RPMI7951 (cell line): ENCODE measurements at regions not wholly inside any gene's neighbourhood (a gene's known extent, or its start where the extent isn't known, plus 50 kb on each side); places are given as distances from the start of the nearest gene placed in this dataset.

ENCODE experiments used
- DNase-seq: peaks from one replicate; pipeline ENCODE4 v3.0.0-alpha.2; 2012; ENCODE audit warnings: low read depth

DNA sequence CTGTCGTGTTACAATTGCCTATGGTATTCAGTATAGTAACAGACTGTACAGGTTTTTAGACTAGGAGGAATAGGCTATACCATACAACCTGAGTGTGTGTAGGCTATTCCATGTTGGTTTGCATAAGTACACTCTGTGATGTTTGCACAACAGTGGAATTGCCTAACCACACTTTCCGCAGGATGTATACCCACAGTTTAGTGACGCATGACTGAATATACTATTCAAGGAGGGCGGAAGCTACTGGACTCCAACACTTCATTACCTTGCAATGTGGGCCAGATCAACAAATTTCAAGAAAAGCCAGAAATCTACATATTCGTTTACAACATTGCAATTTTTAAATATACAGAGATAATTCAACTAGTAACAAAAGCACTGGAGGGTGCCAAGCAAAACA, 317.2 kb downstream of the PDGFC start:
- peak; percentile 40 for DNase-seq

DNA sequence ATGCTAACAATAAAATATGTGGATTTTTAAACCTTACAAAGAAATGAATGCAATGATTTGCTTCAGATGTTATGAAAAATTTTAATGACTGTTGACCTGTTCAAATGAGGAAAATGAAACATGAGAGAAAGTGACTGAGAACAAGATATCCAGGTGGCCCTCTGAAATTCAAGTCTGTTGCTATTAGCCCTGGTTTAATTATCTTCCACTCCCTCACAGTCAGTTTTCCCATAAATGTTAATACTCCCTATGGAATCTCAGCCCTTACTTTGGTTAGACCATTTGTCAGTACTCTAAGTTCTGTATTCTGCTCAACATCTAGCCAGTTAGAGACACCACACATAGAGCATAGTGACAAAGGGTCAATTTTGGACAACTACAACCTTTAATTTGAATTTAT, 327.8 kb downstream of the PDGFC start:
- DNase-seq: no peak

DNA sequence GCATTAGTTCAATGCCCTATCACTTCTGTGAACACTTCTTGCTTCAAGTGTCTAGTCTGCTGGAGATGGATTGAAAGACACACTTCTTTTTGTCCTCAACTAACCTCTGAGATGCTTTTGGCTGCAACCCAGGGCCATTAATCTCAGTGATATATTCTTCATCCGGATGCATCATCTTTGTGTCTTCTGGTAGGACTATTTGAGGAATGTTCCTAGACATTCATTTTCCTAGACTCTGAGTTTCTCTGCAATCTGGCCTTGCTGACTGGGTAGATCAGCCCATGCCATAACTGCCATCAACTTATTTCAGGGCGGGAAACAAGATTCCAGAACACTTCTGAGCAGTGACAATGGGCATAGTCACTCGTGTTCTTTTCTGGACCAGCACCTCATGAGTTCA, 329.4 kb downstream of the PDGFC start:
- peak; percentile 49 for DNase-seq

DNA sequence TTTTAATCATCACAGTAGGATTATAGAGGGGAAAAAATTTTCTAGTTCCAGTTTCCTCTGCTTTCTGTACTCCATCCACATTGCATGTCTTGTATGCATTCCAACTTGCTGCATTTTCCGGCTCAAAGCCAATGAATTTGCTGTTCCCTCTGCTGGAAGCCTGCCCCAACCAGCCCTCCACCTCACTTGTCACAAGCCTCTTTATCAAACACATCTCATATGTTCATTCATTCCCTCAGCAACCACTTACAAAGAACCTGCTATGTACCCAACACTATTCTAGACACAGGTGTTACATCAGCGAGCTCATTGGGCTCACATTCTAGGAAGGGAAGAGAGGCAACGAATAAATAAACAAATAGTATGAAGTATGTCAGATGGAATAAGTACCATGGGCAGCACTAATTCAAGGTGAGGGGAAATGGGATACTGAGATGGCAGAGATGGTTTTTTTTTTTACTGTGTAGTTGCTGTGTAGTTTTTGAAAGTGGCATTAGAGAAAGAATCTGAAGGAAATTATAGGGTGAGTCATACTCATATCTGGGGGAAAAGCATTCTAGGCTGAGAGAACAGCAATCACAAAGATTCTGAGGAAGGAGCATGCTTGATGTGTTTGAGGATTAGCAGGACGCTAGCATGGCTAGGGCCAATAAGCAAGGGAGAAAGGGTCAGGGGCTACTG, 332.5 kb downstream of the PDGFC start:
- peak; percentile 57 for DNase-seq

DNA sequence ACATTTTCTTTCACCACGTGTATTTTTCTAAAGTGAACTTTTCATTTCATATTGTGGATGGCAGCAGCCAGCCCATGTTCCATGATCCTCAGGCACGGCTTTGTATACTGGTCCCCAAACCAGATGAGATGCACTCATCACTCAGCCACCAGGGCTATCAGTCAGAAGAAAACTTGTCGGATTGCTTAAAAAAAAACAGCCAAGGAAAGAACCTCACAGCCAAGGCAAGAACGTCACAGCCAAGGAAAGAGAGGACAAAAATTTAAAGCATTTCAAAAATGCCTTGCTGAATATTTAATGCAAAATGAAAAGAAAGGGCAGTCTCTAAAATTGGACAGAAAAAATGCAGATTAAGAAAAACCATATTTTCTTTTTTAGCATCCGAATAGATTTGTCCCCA, 333.3 kb downstream of the PDGFC start:
- peak; percentile 31 for DNase-seq

DNA sequence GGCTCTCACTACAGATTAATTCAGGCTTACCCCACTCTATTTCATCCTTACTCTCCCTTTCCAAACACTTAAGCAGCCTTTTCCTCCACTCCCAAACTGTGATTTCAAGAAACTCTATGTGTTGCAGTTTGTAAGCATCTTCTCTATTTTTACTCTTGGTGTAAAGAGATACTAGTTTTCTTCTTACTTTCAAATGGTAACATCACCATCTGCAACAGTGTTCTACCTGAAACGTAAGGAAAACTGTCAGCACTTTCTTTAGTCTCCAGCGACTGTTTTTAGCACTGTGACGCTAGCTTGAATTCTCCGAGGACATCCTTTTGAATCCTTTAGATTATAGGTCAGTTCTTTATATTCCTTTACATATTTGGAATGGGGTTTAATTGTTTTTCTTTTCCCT, 335.2 kb downstream of the PDGFC start:
- no peak for DNase-seq

DNA sequence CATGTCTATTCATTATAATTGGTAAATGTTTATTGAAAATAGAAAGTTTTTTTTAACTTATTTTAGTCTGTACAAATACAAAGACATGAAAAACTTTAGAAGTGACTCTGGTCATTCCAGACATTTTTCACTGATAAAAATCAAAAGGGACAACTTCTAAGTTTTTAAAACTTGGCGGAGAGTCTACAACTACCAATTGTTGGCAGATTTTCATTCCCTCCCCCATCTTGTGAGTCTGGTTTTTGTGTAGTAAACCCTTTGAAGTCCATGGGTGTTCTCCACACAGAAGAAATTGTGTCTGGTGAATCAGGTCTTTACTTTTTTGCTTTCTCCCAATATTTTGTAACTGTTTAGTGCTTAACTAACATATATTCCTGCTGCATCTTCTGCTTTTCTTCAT, 336.5 kb downstream of the PDGFC start:
- DNase-seq: no peak

DNA sequence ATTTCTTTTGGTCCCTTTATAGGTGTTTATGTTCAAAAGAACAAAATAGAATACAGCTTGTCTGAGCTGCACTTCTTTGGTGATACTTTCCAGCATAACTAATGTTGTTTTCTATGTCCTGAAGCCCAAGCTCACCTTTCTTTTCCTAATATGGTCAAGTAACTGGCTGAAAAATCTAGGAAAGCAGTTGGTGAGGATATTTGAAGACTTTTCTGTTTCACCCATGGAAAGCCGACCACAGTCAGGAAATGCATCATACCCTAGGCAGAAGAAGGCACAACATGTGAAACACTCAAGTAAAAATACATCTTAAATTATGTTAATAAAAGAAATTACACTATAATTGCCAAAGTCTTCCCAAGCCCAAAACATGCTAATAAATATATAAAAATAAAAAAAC, 337.0 kb downstream of the PDGFC start:
- peak; percentile 32 for DNase-seq

DNA sequence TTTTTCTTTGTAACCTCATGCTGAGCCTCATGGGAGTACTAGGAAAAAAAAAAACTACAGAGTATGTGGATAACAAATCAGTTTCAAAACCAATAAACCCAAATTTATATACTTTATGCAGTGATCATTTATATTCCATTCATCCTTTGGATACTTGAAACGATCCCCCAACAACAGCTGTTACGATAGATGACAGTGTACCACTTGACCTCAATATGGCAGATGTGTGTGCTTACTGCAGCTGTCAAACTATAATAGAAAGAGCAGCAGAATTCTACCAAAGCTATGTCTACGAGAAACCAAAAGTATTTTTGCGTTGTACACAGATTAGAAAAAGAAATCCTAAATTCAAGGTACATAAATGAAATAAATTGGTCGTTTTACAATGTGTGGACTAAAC, 337.8 kb downstream of the PDGFC start:
- no peak for DNase-seq

DNA sequence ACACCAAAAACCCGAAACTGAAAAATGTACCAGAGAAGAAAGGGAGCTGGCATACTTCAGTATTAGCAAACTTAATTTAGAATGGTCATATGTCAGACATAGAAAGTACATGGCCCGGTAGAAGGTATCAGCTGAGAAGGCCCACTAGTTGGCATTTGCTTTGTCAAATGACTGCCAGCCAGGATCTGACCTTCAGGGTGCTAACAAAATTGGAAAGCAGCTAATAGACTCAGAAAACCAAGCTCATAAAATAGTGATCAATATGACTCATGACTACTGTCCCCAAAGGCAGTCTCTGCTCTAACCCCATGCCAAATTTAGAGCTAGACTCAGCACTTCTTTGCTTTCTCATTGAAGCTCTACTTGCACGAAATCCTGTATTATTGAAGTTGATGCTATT, 342.7 kb downstream of the PDGFC start:
- DNase-seq: no peak

DNA sequence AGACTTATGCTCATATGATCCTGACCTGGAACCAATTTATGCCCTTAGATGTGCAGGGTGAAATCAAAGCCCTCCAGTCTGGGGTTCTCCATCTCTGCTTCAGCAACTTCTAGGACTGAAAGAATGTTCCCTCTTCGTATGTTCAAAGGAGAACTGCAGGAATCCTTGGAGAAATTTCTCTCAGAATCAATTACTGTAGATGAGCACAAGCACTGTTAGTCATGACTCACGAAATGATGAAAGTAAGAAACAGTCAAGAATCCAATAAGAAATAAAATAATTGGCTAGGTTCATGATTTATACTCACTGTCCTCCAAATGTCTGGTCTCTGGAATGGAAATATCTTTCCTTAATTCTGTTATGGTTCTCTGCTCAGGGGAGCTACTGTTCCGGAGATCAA, 348.2 kb downstream of the PDGFC start:
- DNase-seq: no peak

DNA sequence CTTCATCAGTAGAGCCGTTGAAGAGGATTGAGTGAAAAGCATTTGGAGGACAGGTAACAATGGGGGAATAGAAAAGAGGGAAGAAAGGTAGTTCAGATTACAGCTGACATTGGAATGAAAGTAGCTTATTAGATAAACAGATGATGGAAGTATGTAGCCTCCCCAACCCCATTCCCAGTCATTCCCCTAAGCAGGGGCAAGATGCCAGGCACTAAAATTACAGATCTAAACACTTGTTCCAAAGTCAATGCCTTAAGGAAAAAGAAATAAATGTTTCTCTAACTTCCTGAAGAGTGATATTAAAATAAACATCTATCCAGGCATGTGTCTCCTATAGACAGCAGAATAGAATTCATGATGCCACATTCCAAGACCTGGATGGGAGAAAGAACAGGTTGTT, 350.8 kb downstream of the PDGFC start:
- no peak for DNase-seq

DNA sequence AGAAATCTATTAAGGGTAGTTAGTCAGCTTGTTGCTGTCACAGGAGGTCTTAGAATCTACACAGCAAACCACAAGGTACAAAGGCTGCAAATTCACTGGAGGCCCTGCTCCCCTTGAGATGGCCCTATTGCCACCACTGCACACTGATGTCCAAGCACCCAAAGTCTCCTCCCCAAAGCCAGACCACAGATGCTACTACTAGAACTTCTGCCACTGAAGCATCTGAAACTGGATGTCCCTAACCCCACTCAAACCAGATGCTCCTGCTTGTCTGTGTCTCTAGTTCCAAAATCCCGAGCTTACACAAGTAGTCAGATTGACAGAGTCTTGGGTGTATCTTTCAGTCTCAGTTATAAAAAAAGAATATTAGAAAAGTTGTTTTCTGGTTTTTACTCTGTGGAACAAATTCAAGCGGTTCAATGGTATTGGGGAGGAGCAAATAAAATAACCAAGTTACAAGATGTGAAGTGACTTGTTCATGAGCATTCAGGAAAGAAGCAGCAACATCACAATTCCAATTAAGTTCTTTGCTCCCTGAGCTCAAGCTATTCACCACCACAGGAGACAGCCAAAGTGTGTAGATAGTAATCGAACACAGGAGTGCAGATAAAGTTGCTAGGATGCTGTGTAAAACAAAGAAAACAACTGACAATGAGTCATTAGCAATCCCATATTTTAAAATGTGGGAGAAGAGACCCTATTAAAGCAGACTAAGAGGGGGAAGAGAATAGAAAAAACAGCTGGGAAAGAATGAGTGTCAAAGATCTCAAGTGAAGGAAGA, 352.3 kb downstream of the PDGFC start:
- DNase-seq: no peak

DNA sequence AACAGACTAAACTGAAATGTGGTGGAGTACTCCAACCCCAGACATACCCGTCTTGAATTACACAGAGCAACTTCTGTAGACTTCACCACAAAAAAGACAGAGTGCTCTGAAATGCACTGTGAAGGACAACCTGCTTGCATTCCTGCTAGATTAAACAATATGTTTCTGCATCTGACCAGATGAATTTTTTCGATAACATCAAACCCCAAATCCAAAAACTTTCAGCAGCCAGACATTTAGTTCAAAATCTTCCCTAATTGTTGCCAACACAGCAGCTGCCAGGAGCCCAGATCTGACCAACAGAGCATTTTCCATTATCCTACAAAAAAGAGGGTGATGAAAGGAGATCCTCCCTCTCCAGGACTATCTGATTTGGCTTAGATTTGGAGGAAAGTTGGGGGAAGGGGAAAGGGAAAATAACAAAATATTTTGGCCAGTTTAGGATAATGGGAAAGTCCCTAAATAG, 356.5 kb downstream of the PDGFC start:
- peak; percentile 97 for DNase-seq

DNA sequence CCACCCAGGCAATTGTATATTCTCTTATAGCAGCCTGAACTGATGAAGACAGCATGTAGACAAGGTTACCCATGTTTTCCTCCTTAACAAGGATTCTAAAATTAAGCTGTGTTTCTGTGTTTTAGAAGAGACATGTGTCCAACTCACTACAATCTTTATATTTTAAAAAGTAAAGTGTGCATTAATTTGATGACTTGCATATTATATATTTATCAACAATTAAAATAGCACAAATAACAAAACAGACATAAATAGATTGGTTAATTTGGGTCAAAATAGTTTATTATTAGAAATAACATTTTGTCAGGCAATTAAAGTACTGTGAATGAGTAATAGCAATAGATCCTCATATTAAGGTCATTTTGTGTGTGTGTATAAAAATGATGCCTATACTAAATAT, 357.1 kb downstream of the PDGFC start:
- no peak for DNase-seq

DNA sequence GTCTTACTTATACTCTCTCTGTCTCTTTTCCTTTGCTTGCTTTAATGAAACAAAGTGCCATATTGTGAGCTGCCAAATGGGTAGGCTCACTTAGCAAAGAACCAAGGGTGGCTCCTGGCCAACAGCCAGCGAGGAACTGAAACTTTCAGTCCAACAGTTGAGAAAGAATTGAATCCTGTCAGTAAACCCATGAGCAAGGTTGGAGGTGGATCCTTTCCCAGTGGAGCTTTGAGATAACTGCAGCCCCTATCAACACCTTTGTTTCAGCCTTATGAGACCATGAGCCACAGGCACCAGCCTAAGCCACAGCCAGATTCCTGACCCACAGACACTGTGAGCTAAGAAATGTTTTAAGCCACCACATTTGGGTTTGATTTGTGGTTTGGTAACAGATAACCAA, 362.2 kb downstream of the PDGFC start:
- no peak for DNase-seq

DNA sequence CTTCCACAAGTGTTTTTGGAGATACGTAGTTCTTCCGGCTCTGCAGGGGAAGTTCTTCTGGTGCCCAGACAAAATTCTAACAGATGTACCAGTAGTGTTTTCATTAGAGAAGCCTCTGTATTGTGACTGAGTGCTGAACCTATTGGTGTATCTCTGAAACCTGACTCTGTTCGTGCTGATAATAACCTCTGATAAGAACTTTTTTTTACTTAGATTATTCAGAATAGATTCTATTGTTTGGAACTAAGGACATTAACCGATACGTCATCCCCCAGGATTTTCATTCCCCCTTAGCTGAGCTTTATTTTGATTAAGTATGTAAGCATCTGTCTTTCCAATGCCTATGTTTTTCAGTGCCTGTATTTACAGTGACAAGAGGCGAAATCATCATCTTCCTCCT, 362.9 kb downstream of the PDGFC start:
- no peak for DNase-seq

DNA sequence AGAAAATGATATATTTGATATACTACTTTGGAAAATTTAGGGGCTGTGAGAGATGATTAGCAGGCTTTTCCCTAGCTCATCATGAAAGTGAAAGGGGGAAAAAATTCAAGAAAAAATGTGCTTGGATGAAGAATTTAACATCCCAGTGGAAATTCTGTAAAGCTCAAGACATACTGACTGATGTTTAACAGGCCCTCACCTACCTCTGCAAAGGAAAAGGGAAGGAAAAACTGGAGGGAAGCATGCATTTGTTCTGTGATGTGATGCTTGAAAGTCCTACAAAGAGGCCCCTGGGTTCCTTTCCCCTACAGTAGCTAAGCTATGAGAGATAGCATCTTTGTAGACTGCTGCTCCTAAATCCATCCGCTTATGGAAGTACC, 364.1 kb downstream of the PDGFC start:
- DNase-seq: no peak

DNA sequence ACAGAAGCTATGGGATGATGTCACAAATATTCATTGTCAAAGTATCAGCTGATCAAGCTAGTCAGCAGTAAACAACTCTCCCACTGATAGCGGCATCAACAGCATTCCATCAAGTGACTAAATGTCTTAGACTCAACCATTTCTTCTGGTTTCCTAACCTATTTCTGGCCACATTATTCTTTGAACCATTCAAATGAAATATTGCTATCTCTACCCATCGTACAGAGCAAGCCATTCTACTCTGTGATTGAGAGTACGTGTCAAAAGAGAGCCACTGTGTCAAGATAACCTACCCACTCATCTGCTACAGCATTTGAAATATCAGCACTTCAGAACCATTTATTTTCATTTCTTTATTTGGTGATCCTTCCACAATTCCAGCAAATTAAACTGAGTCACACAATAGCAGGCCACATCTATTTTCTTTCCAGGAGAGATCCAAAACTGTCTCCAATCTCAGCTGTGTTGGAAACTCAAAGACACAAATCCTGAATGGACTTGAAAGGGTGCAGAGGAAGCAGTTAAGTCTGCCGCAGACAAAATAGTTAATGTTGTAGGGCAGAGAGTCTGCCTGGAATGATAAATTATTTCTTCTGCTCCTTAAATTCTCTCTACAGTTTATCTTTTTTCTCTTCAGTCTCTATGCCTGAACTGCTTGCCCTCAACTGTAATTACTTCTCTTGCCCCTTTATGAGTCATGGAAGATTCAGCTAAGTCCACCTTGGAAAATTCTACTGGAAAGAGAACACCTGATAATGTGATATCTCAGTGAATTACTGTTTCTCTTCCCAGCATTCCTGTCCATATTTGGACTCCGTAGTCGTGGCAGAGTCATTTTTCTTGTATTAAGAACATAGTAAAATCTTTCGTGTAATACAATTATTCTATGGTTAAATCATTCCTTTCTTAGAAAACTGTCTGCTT, 364.8 kb downstream of the PDGFC start:
- no peak for DNase-seq

DNA sequence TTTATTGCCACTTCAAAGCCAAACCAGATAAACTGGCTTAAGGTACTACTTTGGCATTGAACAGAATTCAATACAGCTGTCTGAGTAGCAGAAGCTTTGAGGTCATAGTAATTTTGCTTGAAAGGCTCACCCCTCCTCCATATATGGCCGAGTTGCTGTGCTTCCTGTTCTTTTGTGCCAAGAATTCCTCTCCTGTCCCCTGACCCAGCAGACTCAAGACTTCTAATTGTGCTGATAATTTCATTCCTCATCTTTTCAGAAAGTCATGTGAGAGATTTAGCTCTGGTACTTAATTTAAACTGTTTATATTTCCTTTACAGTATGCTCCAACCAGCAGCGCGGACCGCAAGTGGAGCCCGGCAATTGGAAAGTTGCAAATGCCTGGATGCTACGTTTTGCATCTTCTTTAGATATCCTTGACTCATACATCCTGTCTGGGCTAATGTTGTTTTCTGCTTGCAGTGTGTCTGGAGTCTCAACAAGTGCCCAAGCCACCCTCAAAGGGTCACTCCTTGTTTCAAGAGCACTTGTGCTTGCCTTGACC, 373.4 kb downstream of the PDGFC start:
- DNase-seq: peak; percentile 86

DNA sequence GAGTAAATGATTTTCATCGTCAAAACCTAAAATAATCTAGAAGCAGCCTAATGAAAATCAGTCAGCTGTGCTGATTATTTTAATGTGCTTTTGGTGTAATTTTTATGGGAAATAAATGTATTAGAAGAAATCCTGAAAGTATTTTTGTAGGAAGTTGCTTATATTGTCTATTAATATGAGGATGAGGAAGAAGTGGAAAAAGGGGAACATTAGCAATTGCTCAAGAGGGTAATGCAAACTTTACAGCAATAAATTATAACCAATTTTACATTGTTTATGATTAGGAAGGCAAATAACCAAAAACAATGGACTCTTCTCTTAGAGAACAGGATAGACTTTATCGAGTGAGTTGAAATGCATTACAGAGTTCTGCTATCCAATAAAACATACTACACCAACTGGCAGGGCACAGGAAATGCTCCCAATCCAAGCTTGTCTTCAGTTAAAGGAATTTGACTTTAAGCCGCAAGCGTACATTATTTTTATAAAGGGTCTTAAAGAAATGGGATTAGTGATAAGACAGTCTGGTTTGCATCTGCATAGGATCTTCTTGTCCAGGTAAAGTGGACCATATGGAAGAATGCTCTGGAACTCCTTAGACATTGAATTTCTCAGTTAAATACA, 374.8 kb downstream of the PDGFC start:
- DNase-seq: no peak

DNA sequence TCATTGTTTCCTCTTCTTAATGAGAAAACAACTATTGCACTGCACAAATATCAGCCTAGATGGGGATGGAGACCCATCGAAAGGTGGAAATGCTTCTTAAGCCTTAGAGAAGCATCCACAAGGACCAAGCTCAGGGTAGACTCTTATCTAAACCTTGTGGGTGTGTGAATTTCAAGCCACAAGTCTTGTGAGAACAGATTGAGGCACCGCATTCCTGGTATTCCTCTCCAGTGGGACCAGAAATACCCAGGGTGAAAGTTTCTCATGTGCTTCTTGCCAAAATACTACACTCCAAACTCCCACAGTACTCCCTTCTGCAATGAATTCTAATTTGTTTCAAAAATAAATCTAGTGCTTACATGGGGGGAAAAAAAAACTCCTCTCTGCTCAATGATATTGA, 375.6 kb downstream of the PDGFC start:
- DNase-seq: peak; percentile 26
